ENCODE measurements at regions not wholly inside any gene's neighbourhood (a gene's known extent, or its start where the extent isn't known, plus 50 kb on each side); places are given as distances from the start of the nearest gene placed in this dataset.
A peak's percentile ranks its signal among the peaks of the same experiment; 100 is the strongest.

- H2BK20ac ChIP-seq (ENCODE audit: low read depth, low read length): peak overlapping the region; percentile 72
- H3K4ac ChIP-seq (ENCODE audit: low read depth, low read length): peak overlapping the region; percentile 75
- in situ Hi-C loops (cut with MboI; ENCODE audit: low sequenced_read_pairs) (loop anchor here (25.0 kb wide), 1 partner anchor 533 kb away; no protein-coding TSS in a partner anchor), intact Hi-C loops (cut with micrococcal nuclease) (loop anchor here (2.0 kb wide), 1 partner anchor 248 kb away; no protein-coding TSS in a partner anchor), dilution Hi-C loops (cut with HindIII; ENCODE audit: low sequenced_read_pairs, unreplicated experiment) (no loop called here)
- POLR2A ChIA-PET (ENCODE audit: unreplicated experiment): interaction anchor here (0.5 kb wide), 1 partner anchor 317 kb away, joined by 5 read pairs; no protein-coding TSS in a partner anchor
- no peaks in the 10 kb centered on the region for H4K20me1 ChIP-seq (ENCODE audit: insufficient read depth, low read length)
- H3K9me3 ChIP-seq (ENCODE audit: control insufficient read depth, insufficient read depth, low read length): peaks cover 6% of the 10 kb centered on the region
- H3K4me1 ChIP-seq (ENCODE audit: control insufficient read depth, insufficient read depth, low read length): peaks cover 17% of the 10 kb centered on the region
- H4K91ac ChIP-seq (ENCODE audit: insufficient read depth, low read depth, low read length): peak overlapping the region; percentile 23
- 100% methylated on average over 2 of the region's 13 CpGs; no CpG with 5 or more reads in 1 of the 2 experiments for WGBS, 2 experiments (ENCODE audit: extremely low coverage in 2 of 2, insufficient read length in 1 of 2)
- H3K14ac ChIP-seq (replicated peaks; ENCODE audit: low read depth, low read length): peak overlapping the region; percentile 24
- no peak for TF ChIP-seq RFX5 (IDR thresholded peaks at IDR 0.05; ENCODE audit: low read depth, low read length)
- no peak for TF ChIP-seq FOS (IDR thresholded peaks at IDR 0.05; ENCODE audit: low read depth, low read length)
- TF ChIP-seq CHD1 (IDR thresholded peaks at IDR 0.05; ENCODE audit: low read depth, low read length): no peak
- TF ChIP-seq CEBPB (IDR thresholded peaks at IDR 0.05; ENCODE audit: low read depth, low read length): no peak
- TF ChIP-seq ELK1 (IDR thresholded peaks at IDR 0.05; ENCODE audit: borderline replicate concordance, low read depth, low read length): no peak
- no peak for TF ChIP-seq MAFK (IDR thresholded peaks at IDR 0.05; ENCODE audit: low read depth, low read length)
- no peak for TF ChIP-seq RAD21 (IDR thresholded peaks at IDR 0.05; ENCODE audit: low read length)
- TF ChIP-seq RCOR1 (IDR thresholded peaks at IDR 0.05; ENCODE audit: insufficient replicate concordance, low read length): no peak
- TF ChIP-seq, protein P1, sequence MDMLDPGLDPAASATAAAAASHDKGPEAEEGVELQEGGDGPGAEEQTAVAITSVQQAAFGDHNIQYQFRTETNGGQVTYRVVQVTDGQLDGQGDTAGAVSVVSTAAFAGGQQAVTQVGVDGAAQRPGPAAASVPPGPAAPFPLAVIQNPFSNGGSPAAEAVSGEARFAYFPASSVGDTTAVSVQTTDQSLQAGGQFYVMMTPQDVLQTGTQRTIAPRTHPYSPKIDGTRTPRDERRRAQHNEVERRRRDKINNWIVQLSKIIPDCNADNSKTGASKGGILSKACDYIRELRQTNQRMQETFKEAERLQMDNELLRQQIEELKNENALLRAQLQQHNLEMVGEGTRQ (IDR thresholded peaks at IDR 0.05; ENCODE audit: low read depth, low read length): no peak
- TF ChIP-seq BHLHE40 (IDR thresholded peaks at IDR 0.05; ENCODE audit: low read depth, low read length): no peak
- H2AFZ ChIP-seq (replicated peaks; ENCODE audit: low read length, poor library complexity): no peak overlapping the region
- no peak overlapping the region for H3K56ac ChIP-seq (ENCODE audit: extremely low read depth, insufficient read depth, low read length)
- CTCF ChIA-PET: interaction anchor here (1.4 kb wide), 1 partner anchor 9 kb away, joined by 4 read pairs; no protein-coding TSS in a partner anchor
- no peak overlapping the region for H3K18ac ChIP-seq (ENCODE audit: low read depth, low read length)
- DNase-seq (peak; percentile 31), ATAC-seq (ENCODE audit: low read depth) (no peak)
- H3K9ac ChIP-seq (ENCODE audit: low read depth, low read length): no peak overlapping the region
- H2AK5ac ChIP-seq (ENCODE audit: low read depth, low read length): peak overlapping the region; percentile 90
- H3K4me2 ChIP-seq (ENCODE audit: low read depth, low read length): no peak overlapping the region
- H3K27me3 ChIP-seq (ENCODE audit: control insufficient read depth, insufficient read depth, low read length): peaks cover 3% of the 10 kb centered on the region; the same call in 1 of the 2 replicates
- no TSS peak for BruUV-seq (replicated peaks)
- no peak overlapping the region; the same call in 1 of the 2 replicates for H3K27ac ChIP-seq (ENCODE audit: insufficient read depth, low read length)
- no peak overlapping the region for H4K5ac ChIP-seq (ENCODE audit: low read depth, low read length)
- no peak overlapping the region for H3K23ac ChIP-seq (ENCODE audit: low read depth, low read length)
- no peaks in the 10 kb centered on the region for H3K36me3 ChIP-seq (ENCODE audit: control insufficient read depth, insufficient read depth, low read length)
- H2BK15ac ChIP-seq (ENCODE audit: low read depth, low read length): peak overlapping the region; percentile 44; the same call in 1 of the 3 replicates
- H3K79me1 ChIP-seq (ENCODE audit: low read depth in 1 of 2, low read length in 2 of 2): no peaks in the 10 kb centered on the region
- H3K4me3 ChIP-seq (ENCODE audit: insufficient read depth, low read depth, low read length): no peak overlapping the region
- peak overlapping the region; percentile 35 for H2BK5ac ChIP-seq (ENCODE audit: low read depth, low read length, poor library complexity, severe bottlenecking)
- peak overlapping the region; percentile 77 for H2BK120ac ChIP-seq (ENCODE audit: low read depth, low read length)
- peaks cover 10% of the 10 kb centered on the region for H3K9me1 ChIP-seq (ENCODE audit: insufficient read depth, low read length)
- peak overlapping the region in 1 of 2 experiments; percentile 71; a peak in 2 of 4 replicates for H4K8ac ChIP-seq (ENCODE audit: low read depth in 2 of 2, low read length in 2 of 2)
- H2AK9ac ChIP-seq (replicated peaks; ENCODE audit: low read depth, low read length, poor library complexity): peak overlapping the region; percentile 80
Observed at GRCh38 chr3:194870394-194871110, 184.9 kb downstream of the FAM43A start.

All from IMR-90 (cell line).